PC-3 (cell line): ENCODE measurements at regions not wholly inside any gene's neighbourhood (a gene's known extent, or its start where the extent isn't known, plus 50 kb on each side); places are given as distances from the start of the nearest gene placed in this dataset.

Experiments
- CTCF ChIP-seq: fragments of 300-600 bp; sonication (generic); conservative IDR thresholded peaks from 2 replicates; pipeline ENCODE4 v1.5.1; 2017; ENCODE audit warnings: antibody characterized with exemption, low read depth, mild to moderate bottlenecking, low read length
- EZH2 ChIP-seq: fragments of 300-600 bp; sonication (generic); IDR thresholded peaks from one replicate; pipeline ENCODE4 v1.6.1; 2017; ENCODE audit warnings: antibody characterized with exemption, mild to moderate bottlenecking, low read length; ENCODE audit not compliant: unreplicated experiment
- EZH2phosphoT487 ChIP-seq: fragments of 300-600 bp; sonication (generic); IDR thresholded peaks from 2 replicates; pipeline ENCODE4 v1.6.1; 2018; ENCODE audit warnings: mild to moderate bottlenecking, antibody characterized with exemption, low read length, borderline replicate concordance

- no peak for TF ChIP-seq CTCF
- TF ChIP-seq EZH2: no peak
- no peak for TF ChIP-seq EZH2phosphoT487
Measured at GRCh38 chr5:105782501-105782900, 1888.2 kb downstream of the EFNA5 start.
